PC-9 (cell line): ENCODE measurements at regions not wholly inside any gene's neighbourhood (a gene's known extent, or its start where the extent isn't known, plus 50 kb on each side); places are given as distances from the start of the nearest gene placed in this dataset.

Experiments
- BruUV-seq: library from RNA; stranded (reverse); fragments of 400-500 nt; replicated peaks from 2 replicates; lab custom pipeline; 2021; lab: Mats Ljungman, UMichigan
- CTCF ChIA-PET: fragments of 300-600 bp; sonication (Branson Sonifier 250); formaldehyde crosslinking; loops from one replicate; lab custom pipeline; 2022; ENCODE audit warnings: antibody characterized with exemption; lab: Charles Lee
- POLR2A ChIA-PET: fragments of 300-600 bp; sonication (Branson Sonifier 250); formaldehyde crosslinking; loops from one replicate; lab custom pipeline; 2022; ENCODE audit warnings: antibody characterized with exemption; ENCODE audit not compliant: unreplicated experiment; lab: Charles Lee
- DNase-seq, 2 experiments: peaks; one replicate each; pipeline versions ENCODE4 v3.0.0 to v3.0.0-alpha.2; 2015 to 2022; ENCODE audit warnings: mixed read lengths in 1 of 2
- H2AFZ ChIP-seq: fragments of 200-600 bp; sonication (generic); 2 replicates; pipeline ENCODE4 v1.8.1; 2017; ENCODE audit warnings: antibody characterized with exemption
- H3F3A ChIP-seq: fragments of 200-600 bp; sonication (generic); 2 replicates; pipeline ENCODE4 v1.8.1; 2017; ENCODE audit warnings: antibody characterized with exemption, mild to moderate bottlenecking, low read depth; ENCODE audit not compliant: insufficient read depth
- H3K27ac ChIP-seq: fragments of 200-600 bp; sonication (generic); 2 replicates; pipeline ENCODE4 v1.6.1; 2016; ENCODE audit warnings: mixed run types
- H3K27me3 ChIP-seq: fragments of 200-600 bp; sonication (generic); 2 replicates; pipeline ENCODE4 v1.6.1; 2016; ENCODE audit warnings: low read depth, mixed run types; ENCODE audit not compliant: insufficient read depth
- H3K36me3 ChIP-seq: fragments of 200-600 bp; sonication (generic); 2 replicates; pipeline ENCODE4 v1.6.1; 2016; ENCODE audit warnings: low read depth, mixed run types
- H3K4me1 ChIP-seq: fragments of 200-600 bp; sonication (generic); replicated peaks from 2 replicates; pipeline ENCODE4 v1.6.1; 2016; ENCODE audit warnings: mixed run types; ENCODE audit not compliant: insufficient read depth
- H3K4me2 ChIP-seq: fragments of 200-600 bp; sonication (generic); 2 replicates; pipeline ENCODE4 v1.6.1; 2017; ENCODE audit warnings: mixed run types
- H3K4me3 ChIP-seq: fragments of 200-600 bp; sonication (generic); 2 replicates; pipeline ENCODE4 v1.6.1; 2016; ENCODE audit warnings: mixed run types
- H3K79me2 ChIP-seq: fragments of 200-600 bp; sonication (generic); 2 replicates; pipeline ENCODE4 v1.6.1; 2017; ENCODE audit warnings: low read depth, mixed run types
- H3K9me2 ChIP-seq: fragments of 200-600 bp; sonication (generic); 2 replicates; pipeline ENCODE4 v1.8.1; 2017; ENCODE audit warnings: mild to moderate bottlenecking; ENCODE audit not compliant: insufficient read depth
- H3K9me3 ChIP-seq: fragments of 200-600 bp; sonication (generic); 2 replicates; pipeline ENCODE4 v1.8.1; 2016; ENCODE audit warnings: low read depth; ENCODE audit not compliant: insufficient read depth
- H4K20me1 ChIP-seq: fragments of 200-600 bp; sonication (generic); 2 replicates; pipeline ENCODE4 v1.8.1; 2017; ENCODE audit not compliant: insufficient read depth
- CTCF ChIP-seq: fragments of 200-600 bp; sonication (generic); conservative IDR thresholded peaks from 2 replicates; pipeline ENCODE4 v1.6.1; 2017; ENCODE audit warnings: mixed run types, antibody characterized with exemption, mild to moderate bottlenecking, moderate library complexity
- EZH2 ChIP-seq: fragments of 200-600 bp; sonication (generic); IDR thresholded peaks from 2 replicates; pipeline ENCODE4 v1.8.0; 2017; ENCODE audit warnings: antibody characterized with exemption, low read depth
- intact Hi-C: fragments of 100-400 bp; cut with micrococcal nuclease; formaldehyde crosslinking; loops from one replicate; pipeline ENCODE4 v1.10.0; 2022; ENCODE audit not compliant: unreplicated experiment

- CTCF ChIA-PET = no interaction called here
These were observed 135.8 kb downstream of the FOXL1 start for GRCh38 chr16:86714166-86714565.

DNA sequence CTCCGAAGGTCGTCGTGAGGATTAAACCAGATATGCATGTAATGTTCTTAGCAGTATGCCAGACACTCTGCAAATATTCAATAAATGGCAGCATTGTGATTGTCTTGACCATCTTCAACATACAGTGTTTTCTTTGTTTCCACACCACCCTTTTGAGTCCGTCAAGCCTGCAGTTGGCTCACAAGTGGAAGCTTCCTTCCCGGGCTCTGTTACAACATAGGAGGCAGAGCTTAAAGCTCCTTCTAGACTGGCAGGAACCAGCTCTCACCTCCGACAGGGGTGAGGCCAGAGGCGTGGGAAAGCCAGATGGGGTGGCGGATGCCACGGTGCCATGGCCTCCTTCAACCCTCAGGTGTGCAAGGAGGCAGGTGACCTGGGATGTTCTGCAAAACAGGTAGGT, 138.3 kb downstream of the FOXL1 start:
- Histone ChIP-seq H3K36me3 (no peaks in the 10 kb centered on the region), H4K20me1 (no peaks in the 10 kb centered on the region), H3K4me1 (no peaks in the 10 kb centered on the region), H3F3A (no peaks in the 10 kb centered on the region), H3K27ac (no peak overlapping the region), H2AFZ (no peak overlapping the region), H3K9me2 (no peaks in the 10 kb centered on the region), H3K4me2 (no peak overlapping the region), H3K79me2 (no peaks in the 10 kb centered on the region), H3K9me3 (no peaks in the 10 kb centered on the region), H3K27me3 (peaks cover 87% of the 10 kb centered on the region), H3K4me3 (no peak overlapping the region)
- BruUV-seq = no TSS peak
- ChIA-PET POLR2A (no interaction called here), CTCF (no interaction called here)
- intact Hi-C loops = no loop called here
- TF ChIP-seq CTCF (no peak), EZH2 (no peak)
- no peak for DNase-seq

More at GRCh38 chr16:86714166-86714565, 135.8 kb downstream of the FOXL1 start:
- H4K20me1 ChIP-seq = no peaks in the 10 kb centered on the region
- no TSS peak for BruUV-seq
- peaks cover 87% of the 10 kb centered on the region for H3K27me3 ChIP-seq
- H3K27ac ChIP-seq = no peak overlapping the region
- intact Hi-C loops = no loop called here
- no peak overlapping the region for H2AFZ ChIP-seq
- H3K4me3 ChIP-seq = no peak overlapping the region
- H3K4me1 ChIP-seq = no peaks in the 10 kb centered on the region
- no peaks in the 10 kb centered on the region for H3K79me2 ChIP-seq
- H3K36me3 ChIP-seq = no peaks in the 10 kb centered on the region
- H3K4me2 ChIP-seq = no peak overlapping the region
- no peaks in the 10 kb centered on the region for H3K9me2 ChIP-seq
- no peak for DNase-seq
- TF ChIP-seq CTCF = no peak
- no peak for TF ChIP-seq EZH2
- POLR2A ChIA-PET = no interaction called here
- no peaks in the 10 kb centered on the region for H3K9me3 ChIP-seq
- no peaks in the 10 kb centered on the region for H3F3A ChIP-seq

DNA sequence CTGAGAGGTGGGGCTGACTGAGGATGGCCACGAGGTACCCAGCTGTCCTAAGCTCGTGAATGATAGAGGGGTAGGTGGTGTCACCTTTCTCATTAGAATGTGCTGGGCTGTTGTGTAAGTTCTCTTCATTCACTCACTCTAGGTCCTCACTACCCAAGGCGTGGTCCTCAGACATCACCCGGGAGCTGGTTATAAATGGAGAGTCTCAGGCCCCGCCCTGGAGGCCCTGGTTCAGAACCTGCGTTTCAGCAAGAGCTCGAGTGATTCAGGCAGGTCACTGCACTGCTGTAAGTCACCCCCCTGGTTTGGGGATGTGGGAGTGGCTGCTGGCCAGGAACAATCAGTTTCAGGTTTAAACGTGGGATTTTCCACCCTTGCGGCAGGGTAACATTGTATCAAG, 139.8 kb downstream of the FOXL1 start:
- no peaks in the 10 kb centered on the region for H3F3A ChIP-seq
- TF ChIP-seq EZH2 (no peak), CTCF (no peak)
- H3K4me3 ChIP-seq = no peak overlapping the region
- BruUV-seq = no TSS peak
- no peak overlapping the region for H3K27ac ChIP-seq
- no peaks in the 10 kb centered on the region for H3K36me3 ChIP-seq
- peaks cover 85% of the 10 kb centered on the region for H3K27me3 ChIP-seq
- no peak overlapping the region for H3K4me2 ChIP-seq
- H4K20me1 ChIP-seq = no peaks in the 10 kb centered on the region
- CTCF ChIA-PET = no interaction called here
- no peak overlapping the region for H2AFZ ChIP-seq
- H3K9me3 ChIP-seq = no peaks in the 10 kb centered on the region
- no peaks in the 10 kb centered on the region for H3K79me2 ChIP-seq
- DNase-seq = no peak
- POLR2A ChIA-PET = no interaction called here
- intact Hi-C loops = no loop called here
- no peaks in the 10 kb centered on the region for H3K4me1 ChIP-seq
- no peaks in the 10 kb centered on the region for H3K9me2 ChIP-seq
